ENCODE measurements at regions not wholly inside any gene's neighbourhood (a gene's known extent, or its start where the extent isn't known, plus 50 kb on each side); places are given as distances from the start of the nearest gene placed in this dataset.

DNA sequence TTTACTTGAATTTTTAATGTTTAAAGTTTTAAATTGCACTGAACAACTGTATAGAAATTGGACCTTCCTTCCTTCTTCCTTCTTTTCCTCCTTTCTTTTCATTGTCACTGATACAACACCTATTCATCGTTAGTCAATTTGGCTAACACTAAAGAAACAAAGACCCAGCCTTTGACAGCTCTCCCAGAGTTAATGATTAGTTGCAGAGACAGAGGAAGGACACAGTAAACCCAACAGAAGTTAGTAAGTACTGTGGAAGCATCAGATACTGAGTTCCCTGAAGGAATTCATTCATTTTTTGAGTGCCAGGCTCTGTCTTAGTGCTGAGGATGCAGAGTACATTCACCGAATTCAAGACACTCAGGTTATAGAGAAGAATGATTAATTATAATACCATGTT, 77.9 kb upstream of the RAB27B start:
- H3K4me1 ChIP-seq (ENCODE audit: control insufficient read depth in 5 of 5, insufficient read depth in 5 of 5, low read length in 5 of 5) = no peaks in the 10 kb centered on the region
- DNase-seq = no peak
- H3K36me3 ChIP-seq (ENCODE audit: control insufficient read depth in 4 of 4, insufficient read depth in 4 of 4, low read length in 4 of 4) = no peaks in the 10 kb centered on the region
- H3K27ac ChIP-seq (ENCODE audit: low read depth in 1 of 2, low read length in 1 of 2) = no peak overlapping the region
- TF ChIP-seq, protein P1, sequence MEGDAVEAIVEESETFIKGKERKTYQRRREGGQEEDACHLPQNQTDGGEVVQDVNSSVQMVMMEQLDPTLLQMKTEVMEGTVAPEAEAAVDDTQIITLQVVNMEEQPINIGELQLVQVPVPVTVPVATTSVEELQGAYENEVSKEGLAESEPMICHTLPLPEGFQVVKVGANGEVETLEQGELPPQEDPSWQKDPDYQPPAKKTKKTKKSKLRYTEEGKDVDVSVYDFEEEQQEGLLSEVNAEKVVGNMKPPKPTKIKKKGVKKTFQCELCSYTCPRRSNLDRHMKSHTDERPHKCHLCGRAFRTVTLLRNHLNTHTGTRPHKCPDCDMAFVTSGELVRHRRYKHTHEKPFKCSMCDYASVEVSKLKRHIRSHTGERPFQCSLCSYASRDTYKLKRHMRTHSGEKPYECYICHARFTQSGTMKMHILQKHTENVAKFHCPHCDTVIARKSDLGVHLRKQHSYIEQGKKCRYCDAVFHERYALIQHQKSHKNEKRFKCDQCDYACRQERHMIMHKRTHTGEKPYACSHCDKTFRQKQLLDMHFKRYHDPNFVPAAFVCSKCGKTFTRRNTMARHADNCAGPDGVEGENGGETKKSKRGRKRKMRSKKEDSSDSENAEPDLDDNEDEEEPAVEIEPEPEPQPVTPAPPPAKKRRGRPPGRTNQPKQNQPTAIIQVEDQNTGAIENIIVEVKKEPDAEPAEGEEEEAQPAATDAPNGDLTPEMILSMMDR (IDR thresholded peaks at IDR 0.05; ENCODE audit: control extremely low read depth, extremely low read depth) = no peak
- no peaks in the 10 kb centered on the region for H3K9me3 ChIP-seq (ENCODE audit: control insufficient read depth in 4 of 4, insufficient read depth in 3 of 4, low read length in 3 of 4)
- no peak overlapping the region for H3K4me3 ChIP-seq
- H3K27me3 ChIP-seq (ENCODE audit: control insufficient read depth in 3 of 3, insufficient read depth in 3 of 3, low read length in 2 of 3) = no peaks in the 10 kb centered on the region
- no peak overlapping the region for H3K9ac ChIP-seq (ENCODE audit: insufficient read depth in 1 of 2, low read length in 2 of 2)
- 78 to 80% methylated on average over 2 of the region's 2 CpGs for WGBS, 2 donors
- ATAC-seq (ENCODE audit: insufficient read depth, low FRiP score) = no peak

DNA sequence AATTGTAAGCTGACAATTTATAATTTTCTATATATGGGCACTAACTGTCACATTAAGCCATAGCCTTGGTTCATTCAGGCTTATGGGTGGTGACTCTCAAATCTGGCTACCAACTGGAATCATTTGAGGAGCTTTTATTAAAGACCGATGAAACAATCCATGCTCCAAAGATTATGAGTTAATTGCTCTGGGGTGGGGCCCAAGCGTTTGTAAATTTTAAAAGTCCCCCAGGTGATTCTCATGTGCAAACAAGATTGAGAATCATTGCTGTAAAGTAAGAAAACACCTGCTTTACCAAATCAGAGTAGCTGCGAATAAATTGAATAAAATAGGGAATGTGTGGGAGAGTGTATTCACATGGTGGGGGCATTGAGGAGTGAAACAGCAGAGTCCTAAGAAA, 76.1 kb upstream of the RAB27B start:
- Histone ChIP-seq H3K36me3 (ENCODE audit: control insufficient read depth in 4 of 4, insufficient read depth in 4 of 4, low read length in 4 of 4) (no peaks in the 10 kb centered on the region), H3K27ac (ENCODE audit: low read depth in 1 of 2, low read length in 1 of 2) (no peak overlapping the region), H3K9ac (ENCODE audit: insufficient read depth in 1 of 2, low read length in 2 of 2) (no peak overlapping the region), H3K4me3 (no peak overlapping the region), H3K4me1 (ENCODE audit: control insufficient read depth in 5 of 5, insufficient read depth in 5 of 5, low read length in 5 of 5) (no peaks in the 10 kb centered on the region), H3K9me3 (ENCODE audit: control insufficient read depth in 4 of 4, insufficient read depth in 3 of 4, low read length in 3 of 4) (no peaks in the 10 kb centered on the region), H3K27me3 (ENCODE audit: control insufficient read depth in 3 of 3, insufficient read depth in 3 of 3, low read length in 2 of 3) (no peaks in the 10 kb centered on the region)
- DNase-seq = no peak
- TF ChIP-seq, protein P1 (IDR thresholded peaks at IDR 0.05; ENCODE audit: control extremely low read depth, extremely low read depth) = no peak
- ATAC-seq (ENCODE audit: insufficient read depth, low FRiP score) = no peak
- WGBS, 2 donors = 92% methylated on average over 3 of the region's 3 CpGs

DNA sequence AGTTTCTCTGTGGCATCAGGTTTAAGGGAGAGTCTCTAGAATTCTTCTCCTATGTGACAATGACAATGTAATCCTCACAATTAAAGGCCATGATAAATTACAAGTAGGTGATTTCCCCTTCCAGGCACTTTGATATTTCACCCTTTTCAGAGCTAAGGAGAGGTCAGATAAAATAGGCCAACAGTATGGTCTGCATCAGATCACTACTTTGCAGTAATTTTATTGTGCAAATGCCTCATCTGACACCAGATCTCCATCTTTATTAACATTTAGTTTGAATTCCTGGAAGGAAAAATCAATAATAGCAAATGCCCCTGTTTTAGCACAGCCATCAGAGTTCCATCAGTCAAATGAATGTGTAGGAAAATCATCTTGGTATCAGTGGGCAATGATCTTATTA, 72.8 kb upstream of the RAB27B start:
- H3K27ac ChIP-seq (ENCODE audit: low read depth in 1 of 2, low read length in 1 of 2) = no peak overlapping the region
- no peak for ATAC-seq (ENCODE audit: insufficient read depth, low FRiP score)
- no peak overlapping the region for H3K9ac ChIP-seq (ENCODE audit: insufficient read depth in 1 of 2, low read length in 2 of 2)
- H3K4me3 ChIP-seq = no peak overlapping the region
- no peak for DNase-seq
- peaks cover 0 to 8% (median 5%) of the 10 kb centered on the region in 4 donors for H3K9me3 ChIP-seq (ENCODE audit: control insufficient read depth in 4 of 4, insufficient read depth in 3 of 4, low read length in 3 of 4)
- TF ChIP-seq, protein P1 (IDR thresholded peaks at IDR 0.05; ENCODE audit: control extremely low read depth, extremely low read depth) = no peak
- no peaks in the 10 kb centered on the region for H3K4me1 ChIP-seq (ENCODE audit: control insufficient read depth in 5 of 5, insufficient read depth in 5 of 5, low read length in 5 of 5)
- no peaks in the 10 kb centered on the region for H3K36me3 ChIP-seq (ENCODE audit: control insufficient read depth in 4 of 4, insufficient read depth in 4 of 4, low read length in 4 of 4)
- H3K27me3 ChIP-seq (ENCODE audit: control insufficient read depth in 3 of 3, insufficient read depth in 3 of 3, low read length in 2 of 3) = no peaks in the 10 kb centered on the region

DNA sequence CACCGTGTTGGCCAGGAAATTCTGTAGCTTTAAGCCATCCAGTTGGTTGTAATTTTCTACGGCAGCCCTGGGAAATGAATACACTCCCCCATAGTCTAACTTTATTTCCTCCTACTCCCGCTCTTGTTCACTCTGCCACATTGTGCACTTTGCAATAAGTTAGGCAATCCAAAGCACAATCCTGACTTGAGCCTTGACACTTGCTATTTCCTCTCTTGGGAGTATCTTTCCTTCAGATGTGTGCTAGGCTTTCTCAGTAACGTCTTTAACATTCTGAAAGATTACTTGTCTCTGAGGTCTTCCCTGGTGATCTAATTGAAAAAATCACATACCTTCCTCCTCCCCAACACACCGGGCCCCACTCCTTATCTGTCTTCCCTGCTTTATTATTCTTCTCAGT, 65.9 kb upstream of the RAB27B start:
- TF ChIP-seq, protein P1 (IDR thresholded peaks at IDR 0.05; ENCODE audit: control extremely low read depth, extremely low read depth) = no peak
- H3K36me3 ChIP-seq (ENCODE audit: control insufficient read depth in 4 of 4, insufficient read depth in 4 of 4, low read length in 4 of 4) = no peaks in the 10 kb centered on the region
- no peak overlapping the region for H3K27ac ChIP-seq (ENCODE audit: low read depth in 1 of 2, low read length in 1 of 2)
- no peak overlapping the region for H3K9ac ChIP-seq (ENCODE audit: insufficient read depth in 1 of 2, low read length in 2 of 2)
- WGBS, 2 donors = 70 to 86% methylated on average over 5 of the region's 5 CpGs
- H3K27me3 ChIP-seq (ENCODE audit: control insufficient read depth in 3 of 3, insufficient read depth in 3 of 3, low read length in 2 of 3) = no peaks in the 10 kb centered on the region
- no peak overlapping the region for H3K4me3 ChIP-seq
- DNase-seq (no peak), ATAC-seq (ENCODE audit: insufficient read depth, low FRiP score) (no peak)
- peaks cover 0 to 37% (median 4%) of the 10 kb centered on the region in 5 donors for H3K4me1 ChIP-seq (ENCODE audit: control insufficient read depth in 5 of 5, insufficient read depth in 5 of 5, low read length in 5 of 5)
- peaks cover 0 to 11% (median 5%) of the 10 kb centered on the region in 4 donors for H3K9me3 ChIP-seq (ENCODE audit: control insufficient read depth in 4 of 4, insufficient read depth in 3 of 4, low read length in 3 of 4)
